Hepatocyte (in vitro differentiated cells): ENCODE measurements at regions not wholly inside any gene's neighbourhood (a gene's known extent, or its start where the extent isn't known, plus 50 kb on each side); places are given as distances from the start of the nearest gene placed in this dataset.

Experiments used
- DNase-seq: peaks from one replicate; pipeline ENCODE4 v3.0.0-alpha.2; 2016; ENCODE audit warnings: low spot score
- H2AFZ ChIP-seq: fragments of 200-600 bp; sonication (generic); 2 replicates; pipeline ENCODE4 v1.6.0; 2016; ENCODE audit warnings: antibody characterized with exemption, mild to moderate bottlenecking
- H3K27ac ChIP-seq: fragments of 200-600 bp; sonication (generic); 2 replicates; pipeline ENCODE4 v1.5.1; 2016; ENCODE audit warnings: mild to moderate bottlenecking
- H3K27me3 ChIP-seq: fragments of 200-600 bp; sonication (generic); 2 replicates; pipeline ENCODE4 v1.6.1; 2016
- H3K36me3 ChIP-seq: fragments of 200-600 bp; sonication (generic); replicated peaks from 2 replicates; pipeline ENCODE4 v1.5.1; 2016; ENCODE audit warnings: low read depth; ENCODE audit not compliant: insufficient read depth
- H3K4me1 ChIP-seq: fragments of 200-600 bp; sonication (generic); 2 replicates; pipeline ENCODE4 v1.5.1; 2016; ENCODE audit warnings: mild to moderate bottlenecking, moderate library complexity; ENCODE audit not compliant: insufficient read depth
- H3K4me2 ChIP-seq: fragments of 200-600 bp; sonication (generic); 2 replicates; pipeline ENCODE4 v1.6.0; 2016
- H3K4me3 ChIP-seq: fragments of 200-600 bp; sonication (generic); 2 replicates; pipeline ENCODE4 v1.5.1; 2016; ENCODE audit warnings: mild to moderate bottlenecking
- H3K79me2 ChIP-seq: fragments of 200-600 bp; sonication (generic); 2 replicates; pipeline ENCODE4 v1.6.0; 2017; ENCODE audit warnings: mild to moderate bottlenecking
- H3K9me2 ChIP-seq: fragments of 200-600 bp; sonication (generic); replicated peaks from 2 replicates; pipeline ENCODE4 v1.6.0; 2017; ENCODE audit warnings: mild to moderate bottlenecking; ENCODE audit not compliant: insufficient read depth
- H3K9me3 ChIP-seq: fragments of 200-600 bp; sonication (generic); 2 replicates; pipeline ENCODE4 v1.5.1; 2016; ENCODE audit warnings: low read depth, mild to moderate bottlenecking
- H4K20me1 ChIP-seq: fragments of 200-600 bp; sonication (generic); 2 replicates; pipeline ENCODE4 v1.6.0; 2016; ENCODE audit warnings: mild to moderate bottlenecking; ENCODE audit not compliant: insufficient read depth, poor library complexity, severe bottlenecking
- CTCF ChIP-seq: fragments of 200-600 bp; sonication (generic); IDR thresholded peaks from 2 replicates; pipeline ENCODE4 v1.5.1; 2016; ENCODE audit warnings: antibody characterized with exemption, mild to moderate bottlenecking; ENCODE audit not compliant: poor library complexity
- EZH2 ChIP-seq: fragments of 200-600 bp; sonication (generic); IDR thresholded peaks from 2 replicates; pipeline ENCODE4 v1.6.1; 2016; ENCODE audit warnings: antibody characterized with exemption, mild to moderate bottlenecking, borderline replicate concordance
- EZH2phosphoT487 ChIP-seq: fragments of 200-600 bp; sonication (generic); IDR thresholded peaks from one replicate; pipeline ENCODE4 v1.6.1; 2018; ENCODE audit warnings: antibody characterized with exemption, mild to moderate bottlenecking, low read depth, moderate library complexity; ENCODE audit not compliant: unreplicated experiment, severe bottlenecking
- WGBS: methylation state at CpG from one replicate; pipeline ENCODE4 v1.1.6; 2016; ENCODE audit warnings: low lambda C conversion rate; ENCODE audit errors: missing lambda C conversion rate; 5-methylcytosine and 5-hydroxymethylcytosine counted together

GRCh38 chr4:189049682-189050081, 891.0 kb upstream of the FRG1 start:
- 93% methylated on average over 8 of the region's 8 CpGs for WGBS
- H3K4me2 ChIP-seq = no peak overlapping the region
- no peaks in the 10 kb centered on the region for H3K79me2 ChIP-seq
- no peak overlapping the region for H2AFZ ChIP-seq
- DNase-seq = no peak
- no peak overlapping the region for H3K27ac ChIP-seq
- no peaks in the 10 kb centered on the region for H4K20me1 ChIP-seq
- H3K4me3 ChIP-seq = no peak overlapping the region
- no peaks in the 10 kb centered on the region for H3K9me3 ChIP-seq
- TF ChIP-seq EZH2 (no peak), EZH2phosphoT487 (no peak), CTCF (no peak)
- H3K9me2 ChIP-seq = no peaks in the 10 kb centered on the region
- no peaks in the 10 kb centered on the region for H3K36me3 ChIP-seq
- H3K4me1 ChIP-seq = no peaks in the 10 kb centered on the region
- no peaks in the 10 kb centered on the region for H3K27me3 ChIP-seq

GRCh38 chr4:189050643-189051042, 890.0 kb upstream of the FRG1 start:
- H3K9me3 ChIP-seq = no peaks in the 10 kb centered on the region
- no peak overlapping the region for H3K4me2 ChIP-seq

GRCh38 chr4:189053621-189054020, 887.1 kb upstream of the FRG1 start:
- 71% methylated on average over 7 of the region's 7 CpGs for WGBS
- TF ChIP-seq EZH2 = no peak
- TF ChIP-seq EZH2phosphoT487 = no peak
- TF ChIP-seq CTCF = no peak
- Histone ChIP-seq H3K27ac (no peak overlapping the region), H3K36me3 (no peaks in the 10 kb centered on the region), H4K20me1 (no peaks in the 10 kb centered on the region), H3K9me3 (no peaks in the 10 kb centered on the region), H3K4me3 (no peak overlapping the region), H2AFZ (no peak overlapping the region), H3K4me2 (no peak overlapping the region), H3K27me3 (no peaks in the 10 kb centered on the region), H3K9me2 (no peaks in the 10 kb centered on the region), H3K4me1 (no peaks in the 10 kb centered on the region), H3K79me2 (no peaks in the 10 kb centered on the region)
- no peak for DNase-seq

More at GRCh38 chr4:189050643-189051042, 890.0 kb upstream of the FRG1 start:
- Histone ChIP-seq H3K27me3 (no peaks in the 10 kb centered on the region), H3K36me3 (no peaks in the 10 kb centered on the region), H3K4me3 (no peak overlapping the region), H3K79me2 (no peaks in the 10 kb centered on the region), H3K27ac (no peak overlapping the region), H3K4me1 (no peaks in the 10 kb centered on the region), H2AFZ (no peak overlapping the region), H3K9me2 (no peaks in the 10 kb centered on the region), H4K20me1 (no peaks in the 10 kb centered on the region)
- 68% methylated on average over 7 of the region's 8 CpGs for WGBS
- DNase-seq = no peak
- no peak for TF ChIP-seq EZH2
- no peak for TF ChIP-seq CTCF
- no peak for TF ChIP-seq EZH2phosphoT487

- no peak for TF ChIP-seq EZH2phosphoT487
- no peak for TF ChIP-seq EZH2
- no peak for TF ChIP-seq CTCF
- H3K4me1 ChIP-seq = no peaks in the 10 kb centered on the region
- no peaks in the 10 kb centered on the region for H3K9me2 ChIP-seq
- H3K79me2 ChIP-seq = no peaks in the 10 kb centered on the region
- no peak overlapping the region for H3K4me3 ChIP-seq
- no peaks in the 10 kb centered on the region for H3K36me3 ChIP-seq
- H3K4me2 ChIP-seq = no peak overlapping the region
- whole genome bisulfite sequencing = 52% methylated on average over 1 of the region's 1 CpG
- no peaks in the 10 kb centered on the region for H4K20me1 ChIP-seq
- no peak for DNase-seq
- H3K9me3 ChIP-seq = peaks cover 5% of the 10 kb centered on the region
- H3K27ac ChIP-seq = no peak overlapping the region
- H2AFZ ChIP-seq = no peak overlapping the region
- H3K27me3 ChIP-seq = no peaks in the 10 kb centered on the region
Measured at GRCh38 chr4:189060104-189060503, 880.6 kb upstream of the FRG1 start.
